ENCODE measurements at regions not wholly inside any gene's neighbourhood (a gene's known extent, or its start where the extent isn't known, plus 50 kb on each side); places are given as distances from the start of the nearest gene placed in this dataset.

- no peak overlapping the region for H3K4me3 ChIP-seq (ENCODE audit: low read length)
- TF ChIP-seq, protein P1, sequence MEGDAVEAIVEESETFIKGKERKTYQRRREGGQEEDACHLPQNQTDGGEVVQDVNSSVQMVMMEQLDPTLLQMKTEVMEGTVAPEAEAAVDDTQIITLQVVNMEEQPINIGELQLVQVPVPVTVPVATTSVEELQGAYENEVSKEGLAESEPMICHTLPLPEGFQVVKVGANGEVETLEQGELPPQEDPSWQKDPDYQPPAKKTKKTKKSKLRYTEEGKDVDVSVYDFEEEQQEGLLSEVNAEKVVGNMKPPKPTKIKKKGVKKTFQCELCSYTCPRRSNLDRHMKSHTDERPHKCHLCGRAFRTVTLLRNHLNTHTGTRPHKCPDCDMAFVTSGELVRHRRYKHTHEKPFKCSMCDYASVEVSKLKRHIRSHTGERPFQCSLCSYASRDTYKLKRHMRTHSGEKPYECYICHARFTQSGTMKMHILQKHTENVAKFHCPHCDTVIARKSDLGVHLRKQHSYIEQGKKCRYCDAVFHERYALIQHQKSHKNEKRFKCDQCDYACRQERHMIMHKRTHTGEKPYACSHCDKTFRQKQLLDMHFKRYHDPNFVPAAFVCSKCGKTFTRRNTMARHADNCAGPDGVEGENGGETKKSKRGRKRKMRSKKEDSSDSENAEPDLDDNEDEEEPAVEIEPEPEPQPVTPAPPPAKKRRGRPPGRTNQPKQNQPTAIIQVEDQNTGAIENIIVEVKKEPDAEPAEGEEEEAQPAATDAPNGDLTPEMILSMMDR (conservative IDR thresholded peaks at IDR 0.05; ENCODE audit: low read depth, low read length): no peak
Measured at GRCh38 chr17:77480509-77481215, 339.9 kb downstream of the SEC14L1 start.

DNA sequence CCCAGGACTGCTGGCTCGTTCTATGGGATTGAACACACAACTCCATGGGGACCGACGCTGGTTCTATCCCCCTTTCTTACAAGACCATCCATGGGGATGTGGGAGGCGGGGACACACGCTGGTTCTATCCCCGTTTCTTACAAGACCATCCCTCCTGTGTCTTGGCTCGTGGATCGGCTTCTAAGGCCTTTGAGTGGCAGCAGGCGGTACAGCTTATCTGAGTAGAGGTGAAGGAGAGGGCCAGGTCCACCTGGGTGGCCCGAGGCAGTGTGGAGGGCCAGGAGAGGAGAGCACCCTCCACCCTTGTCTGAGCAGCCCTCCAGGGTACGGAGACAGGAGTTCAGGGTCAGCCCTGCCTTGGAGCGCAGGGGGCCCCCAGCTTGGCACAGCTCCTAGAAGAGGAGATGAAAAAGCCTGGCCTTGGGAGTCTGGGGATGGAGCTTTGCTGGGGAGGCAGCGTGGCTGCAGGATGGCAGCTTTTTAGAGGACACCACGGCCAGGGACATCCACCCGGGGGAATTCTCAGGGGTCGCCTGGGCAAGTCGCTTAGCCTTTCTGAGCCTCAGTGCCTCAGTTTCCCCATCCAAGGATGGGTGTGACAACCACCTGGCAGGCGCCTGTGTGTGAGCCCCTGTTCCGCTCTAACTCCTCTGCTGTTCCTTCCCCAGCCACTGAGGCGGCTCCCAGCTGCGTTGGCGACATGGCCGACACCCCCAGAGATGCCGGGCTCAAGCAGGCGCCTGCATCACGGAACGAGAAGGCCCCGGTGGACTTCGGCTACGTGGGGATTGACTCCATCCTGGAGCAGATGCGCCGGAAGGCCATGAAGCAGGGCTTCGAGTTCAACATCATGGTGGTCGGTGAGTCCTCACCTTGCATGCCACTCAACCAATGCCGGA, 341.0 kb downstream of the SEC14L1 start:
- TF ChIP-seq, protein P1 (conservative IDR thresholded peaks at IDR 0.05; ENCODE audit: low read depth, low read length): no peak
- DNase-seq (ENCODE audit: low read depth): no peak
- H3K4me3 ChIP-seq (ENCODE audit: low read length): no peak overlapping the region

More at GRCh38 chr17:77480509-77481215, 339.9 kb downstream of the SEC14L1 start:
- no peak for DNase-seq (ENCODE audit: low read depth)

DNA sequence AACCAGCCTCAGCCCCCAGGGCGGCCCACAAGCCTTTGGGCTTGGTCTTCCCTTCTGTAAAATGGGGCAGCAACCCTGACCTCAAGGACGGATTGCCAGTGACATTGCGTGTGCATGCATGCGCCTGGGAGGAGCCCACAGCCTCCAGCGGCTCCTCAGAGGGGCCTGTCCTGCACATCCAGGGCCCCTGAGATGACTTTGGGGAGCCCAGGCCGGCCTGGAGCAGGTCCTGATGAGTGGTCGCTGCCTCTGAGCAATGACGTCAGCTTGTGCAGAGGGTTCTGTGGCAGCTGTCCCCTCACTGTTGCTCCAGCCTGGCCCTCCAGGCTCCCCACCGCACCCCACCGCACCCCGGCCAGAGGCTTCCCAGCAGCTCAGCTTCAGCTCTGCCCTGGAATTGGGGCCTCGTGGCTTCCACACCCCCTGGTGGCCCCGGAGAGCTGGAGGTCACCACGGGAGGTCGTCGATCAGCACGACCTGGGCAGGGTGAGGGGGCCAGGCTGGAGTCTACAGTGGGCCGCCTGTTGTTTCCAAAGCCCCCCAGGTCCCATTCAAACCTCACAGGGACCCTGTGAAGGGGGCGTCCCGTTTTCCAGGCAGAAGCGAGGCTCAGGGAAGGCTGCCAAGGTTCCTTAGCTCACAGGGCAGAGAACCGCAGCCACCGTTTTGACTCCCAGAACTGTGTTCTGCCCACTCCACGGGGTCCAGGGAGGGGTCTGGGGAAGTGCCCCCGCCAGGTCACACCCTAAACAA, 341.8 kb downstream of the SEC14L1 start:
- TF ChIP-seq, protein P1 (conservative IDR thresholded peaks at IDR 0.05; ENCODE audit: low read depth, low read length): no peak
- no peak for DNase-seq (ENCODE audit: low read depth)
- no peak overlapping the region for H3K4me3 ChIP-seq (ENCODE audit: low read length)

DNA sequence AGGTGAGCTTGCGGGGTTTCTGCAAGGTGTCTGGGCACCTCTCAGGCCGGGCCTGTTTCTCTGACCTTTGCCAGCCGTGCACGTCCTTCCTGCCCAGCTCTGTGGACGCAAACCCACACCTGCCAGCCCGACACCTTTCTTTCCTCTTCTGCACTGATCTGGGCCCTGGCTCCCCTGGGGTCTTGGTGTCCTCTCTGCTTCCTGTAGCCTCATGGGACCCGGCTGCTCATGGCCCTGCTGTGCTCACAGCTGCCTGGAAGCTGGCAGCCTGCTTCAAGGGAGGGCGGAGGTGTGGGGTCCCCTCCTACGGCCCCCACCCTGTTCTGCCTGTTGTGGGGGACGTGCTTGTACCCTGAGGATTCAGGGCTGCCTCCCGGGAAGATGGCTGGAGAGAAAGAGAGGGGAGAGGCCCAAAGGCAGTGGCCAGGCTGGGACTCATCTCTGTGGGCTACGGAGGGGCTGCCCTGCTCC, 342.4 kb downstream of the SEC14L1 start:
- TF ChIP-seq, protein P1 (conservative IDR thresholded peaks at IDR 0.05; ENCODE audit: low read depth, low read length): no peak
- no peak for DNase-seq (ENCODE audit: low read depth)
- H3K4me3 ChIP-seq (ENCODE audit: low read length): no peak overlapping the region

DNA sequence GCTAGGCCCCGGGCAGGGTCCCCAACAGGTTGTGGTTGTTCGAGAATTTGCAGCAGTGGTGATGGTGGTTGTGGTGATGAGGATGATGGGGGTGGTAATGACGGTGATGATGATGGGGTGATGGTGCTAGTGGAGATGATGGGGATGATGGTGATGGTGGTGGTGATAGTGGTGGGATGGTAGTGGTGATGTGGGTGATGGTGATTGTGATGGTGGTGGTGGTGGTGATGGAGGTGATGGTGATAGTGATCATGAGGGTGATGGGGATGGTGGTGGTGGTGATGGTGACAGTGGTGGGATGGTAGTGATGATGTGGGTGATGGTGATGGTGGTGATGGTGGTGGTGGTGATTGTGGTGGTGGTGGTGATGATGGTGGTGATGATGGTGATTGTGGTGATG, 343.3 kb downstream of the SEC14L1 start:
- no peak overlapping the region for H3K4me3 ChIP-seq (ENCODE audit: low read length)
- TF ChIP-seq, protein P1 (conservative IDR thresholded peaks at IDR 0.05; ENCODE audit: low read depth, low read length): no peak
- no peak for DNase-seq (ENCODE audit: low read depth)

- H3K4me3 ChIP-seq (ENCODE audit: low read length): no peak overlapping the region
- no peak for DNase-seq (ENCODE audit: low read depth)
- TF ChIP-seq, protein P1 (conservative IDR thresholded peaks at IDR 0.05; ENCODE audit: low read depth, low read length): no peak
Measured at GRCh38 chr17:77485089-77485833, 344.5 kb downstream of the SEC14L1 start.
